CD14-positive monocyte (primary cell): ENCODE measurements at regions not wholly inside any gene's neighbourhood (a gene's known extent, or its start where the extent isn't known, plus 50 kb on each side); places are given as distances from the start of the nearest gene placed in this dataset.

Source experiments
- DNase-seq, 3 donors: peaks; one replicate each; pipeline ENCODE4 v3.0.0-alpha.2; 2011 to 2022
- H2AFZ ChIP-seq: 2 replicates; pipeline ENCODE4 v1.6.0; 2012; ENCODE audit warnings: mild to moderate bottlenecking, low read depth, low read length, inconsistent platforms; ENCODE audit not compliant: insufficient read depth, poor library complexity, severe bottlenecking
- H3K27ac ChIP-seq, 2 donors: 1 replicate in 1 of 2; 2 replicates in 1 of 2; pipeline ENCODE4 v1.5.1; 2012 to 2013; ENCODE audit warnings: low read length in 2 of 2, control low read depth in 1 of 2, inconsistent platforms in 1 of 2, low read depth in 1 of 2, mild to moderate bottlenecking in 1 of 2
- H3K27me3 ChIP-seq, 2 donors: one replicate each; pipeline versions ENCODE4 v1.6.0 to v1.6.1; 2011 to 2013; ENCODE audit warnings: low read length in 2 of 2; ENCODE audit not compliant: control insufficient read depth in 2 of 2, insufficient read depth in 2 of 2
- H3K36me3 ChIP-seq, 2 donors: replicated peaks in 1 of 2; 1 replicate in 1 of 2; 2 replicates in 1 of 2; pipeline versions ENCODE4 v1.5.1 to v1.6.1; 2012 to 2013; ENCODE audit warnings: low read length in 2 of 2, control low read depth in 1 of 2, inconsistent platforms in 1 of 2, mild to moderate bottlenecking in 1 of 2; ENCODE audit not compliant: insufficient read depth in 2 of 2, control insufficient read depth in 1 of 2
- H3K4me1 ChIP-seq, 2 donors: 1 replicate in 1 of 2; 2 replicates in 1 of 2; pipeline versions ENCODE4 v1.5.1 to v1.6.1; 2012 to 2013; ENCODE audit warnings: low read length in 2 of 2, control low read depth in 1 of 2, inconsistent platforms in 1 of 2, mild to moderate bottlenecking in 1 of 2, moderate library complexity in 1 of 2; ENCODE audit not compliant: insufficient read depth in 2 of 2, control insufficient read depth in 1 of 2
- H3K4me2 ChIP-seq: replicated peaks from 2 replicates; pipeline ENCODE3; 2012; ENCODE audit warnings: low read length, moderate library complexity, mild to moderate bottlenecking; ENCODE audit not compliant: poor library complexity, severe bottlenecking; ENCODE audit errors: extremely low read depth
- H3K4me3 ChIP-seq, 3 experiments: fragments of 200-600 bp in 1 of 3; sonication (generic) in 1 of 3; replicated peaks in 1 of 3; 1 replicate in 2 of 3; 2 replicates in 1 of 3; pipeline ENCODE4 v1.5.1; 2011 to 2013; ENCODE audit warnings: low read length in 3 of 3, mild to moderate bottlenecking in 3 of 3, control low read depth in 2 of 3, low read depth in 2 of 3, inconsistent platforms in 1 of 3, moderate library complexity in 1 of 3
- H3K79me2 ChIP-seq: 2 replicates; pipeline ENCODE4 v1.6.0; 2012; ENCODE audit warnings: mild to moderate bottlenecking, control low read depth, inconsistent platforms, low read length, moderate library complexity; ENCODE audit not compliant: insufficient read depth
- H3K9ac ChIP-seq: 2 replicates; pipeline ENCODE4 v1.6.0; 2017; ENCODE audit warnings: low read length, mild to moderate bottlenecking; ENCODE audit not compliant: insufficient read depth, poor library complexity, severe bottlenecking
- H3K9me3 ChIP-seq, 2 donors: replicated peaks in 1 of 2; 1 replicate in 1 of 2; 2 replicates in 1 of 2; pipeline versions ENCODE4 v1.5.1 to v1.6.1; 2012 to 2013; ENCODE audit warnings: low read length in 2 of 2, control low read depth in 1 of 2; ENCODE audit not compliant: control insufficient read depth in 1 of 2, insufficient read depth in 1 of 2
- H4K20me1 ChIP-seq: 2 replicates; pipeline ENCODE4 v1.6.0; 2012; ENCODE audit warnings: mild to moderate bottlenecking, low read length, control low read depth, moderate library complexity; ENCODE audit not compliant: insufficient read depth
- H3K27ac Mint-ChIP-seq, 7 donors: one replicate each; pipeline ENCODE4 v1.8.0; 2020; ENCODE audit warnings: mild to moderate bottlenecking in 7 of 7, mixed read lengths in 7 of 7, moderate library complexity in 6 of 7, inconsistent platforms in 2 of 7
- H3K27me3 Mint-ChIP-seq, 3 donors: one replicate each; pipeline ENCODE4 v1.8.0; 2021 to 2022; ENCODE audit warnings: low read depth in 3 of 3, mild to moderate bottlenecking in 3 of 3, mixed read lengths in 3 of 3, moderate library complexity in 3 of 3, inconsistent platforms in 1 of 3
- H3K36me3 Mint-ChIP-seq, 2 donors: one replicate each; pipeline ENCODE4 v1.8.0; 2020; ENCODE audit warnings: mixed read lengths in 2 of 2, inconsistent platforms in 1 of 2, mild to moderate bottlenecking in 1 of 2
- H3K4me1 Mint-ChIP-seq: one replicate; pipeline ENCODE4 v1.8.0; 2020; ENCODE audit warnings: mild to moderate bottlenecking, mixed read lengths
- H3K4me3 Mint-ChIP-seq, 2 donors: one replicate each; pipeline ENCODE4 v1.8.0; 2020; ENCODE audit warnings: mild to moderate bottlenecking in 2 of 2, mixed read lengths in 2 of 2, moderate library complexity in 1 of 2
- H3K9me3 Mint-ChIP-seq, 7 donors: one replicate each; pipeline ENCODE4 v1.8.0; 2020 to 2022; ENCODE audit warnings: mixed read lengths in 7 of 7, mild to moderate bottlenecking in 6 of 7, moderate library complexity in 6 of 7, inconsistent platforms in 2 of 7
- CTCF ChIP-seq: fragments of 200-600 bp; IDR thresholded peaks from one replicate; pipeline ENCODE4 v1.8.0; 2022; ENCODE audit warnings: antibody characterized with exemption, mild to moderate bottlenecking
- WGBS: methylation state at CpG from one replicate; pipeline ENCODE4 v1.1.5; 2013; ENCODE audit warnings: missing lambda C conversion rate; ENCODE audit not compliant: insufficient coverage; 5-methylcytosine and 5-hydroxymethylcytosine counted together
- intact Hi-C, 2 donors: fragments of 100-400 bp; cut with micrococcal nuclease; formaldehyde crosslinking; loops; one replicate each; pipeline versions ENCODE4 v1.15.0 to v1.15.1; 2023

GRCh38 chr2:81249152-81249551 lies 944.6 kb upstream of the LRRTM1 start:
- no peaks in the 10 kb centered on the region for H3K79me2 ChIP-seq
- no peaks in the 10 kb centered on the region for H3K9me3 ChIP-seq
- H3K9me3 Mint-ChIP-seq: peaks cover 0 to 3% (median 0%) of the 10 kb centered on the region in 7 donors
- H3K4me3 Mint-ChIP-seq: no peak overlapping the region
- no peak for TF ChIP-seq CTCF
- no peaks in the 10 kb centered on the region for H3K27me3 Mint-ChIP-seq
- no peak overlapping the region for H3K27ac Mint-ChIP-seq
- H3K4me3 ChIP-seq: no peak overlapping the region
- no peaks in the 10 kb centered on the region for H3K4me1 Mint-ChIP-seq
- H3K9ac ChIP-seq: no peak overlapping the region
- H3K4me2 ChIP-seq: no peak overlapping the region
- 40% methylated on average over 1 of the region's 1 CpG for WGBS
- H3K36me3 ChIP-seq: no peaks in the 10 kb centered on the region
- intact Hi-C loops: no loop called here
- no peak overlapping the region for H2AFZ ChIP-seq
- no peak overlapping the region for H3K27ac ChIP-seq
- H3K36me3 Mint-ChIP-seq: no peaks in the 10 kb centered on the region
- H3K4me1 ChIP-seq: no peaks in the 10 kb centered on the region
- H3K27me3 ChIP-seq: no peaks in the 10 kb centered on the region
- DNase-seq: no peak
- H4K20me1 ChIP-seq: no peaks in the 10 kb centered on the region

GRCh38 chr2:81247648-81248047 lies 943.1 kb upstream of the LRRTM1 start:
- 93% methylated on average over 2 of the region's 3 CpGs for WGBS
- Histone ChIP-seq H3K79me2 (no peaks in the 10 kb centered on the region), H3K4me3 (no peak overlapping the region), H3K9me3 (no peaks in the 10 kb centered on the region), H2AFZ (no peak overlapping the region), H3K4me1 (no peaks in the 10 kb centered on the region), H3K27me3 (no peaks in the 10 kb centered on the region), H3K9ac (no peak overlapping the region), H3K27ac (no peak overlapping the region), H3K36me3 (no peaks in the 10 kb centered on the region), H4K20me1 (no peaks in the 10 kb centered on the region), H3K4me2 (no peak overlapping the region)
- Mint-ChIP-seq H3K36me3 (no peaks in the 10 kb centered on the region), H3K27ac (no peak overlapping the region), H3K27me3 (no peaks in the 10 kb centered on the region), H3K4me1 (no peaks in the 10 kb centered on the region), H3K9me3 (peaks cover 0 to 3% (median 0%) of the 10 kb centered on the region in 7 donors), H3K4me3 (no peak overlapping the region)
- TF ChIP-seq CTCF: no peak
- intact Hi-C loops: no loop called here
- no peak for DNase-seq
